H1 (cell line): ENCODE measurements at regions not wholly inside any gene's neighbourhood (a gene's known extent, or its start where the extent isn't known, plus 50 kb on each side); places are given as distances from the start of the nearest gene placed in this dataset.
A peak's percentile ranks its signal among the peaks of the same experiment; 100 is the strongest.

Experiments used
- CTCF ChIA-PET: fragments of 300-600 bp; sonication (Branson Sonifier 250); formaldehyde crosslinking; loops from one replicate; lab custom pipeline; 2021; ENCODE audit not compliant: partially characterized antibody; lab: Charles Lee
- POLR2A ChIA-PET: fragments of 300-600 bp; sonication (Branson Sonifier 250); formaldehyde crosslinking; loops from one replicate; lab custom pipeline; 2021; ENCODE audit warnings: inconsistent platforms; ENCODE audit not compliant: partially characterized antibody; lab: Charles Lee
- DNase-seq, 2 experiments: peaks; one replicate each; pipeline versions ENCODE4 v3.0.0 to v3.0.0-alpha.2; 2010 to 2022; ENCODE audit warnings: low spot score in 2 of 2, low read depth in 1 of 2, mixed read lengths in 1 of 2
- FAIRE-seq: peaks from 2 replicates; lab custom pipeline; 2011; peaks lifted over from hg19 to GRCh38; lab: Jason Lieb, UNC
- H2AFZ ChIP-seq: 2 replicates; pipeline ENCODE4 v1.8.1; 2012; ENCODE audit warnings: low read length, inconsistent platforms
- H2AK5ac ChIP-seq: 2 replicates; pipeline ENCODE4 v1.6.1; 2013; ENCODE audit warnings: low read depth, low read length
- H2BK120ac ChIP-seq: replicated peaks from 2 replicates; pipeline ENCODE3; 2013; ENCODE audit warnings: low read depth, low read length, inconsistent platforms
- H2BK12ac ChIP-seq: 2 replicates; pipeline ENCODE4 v1.6.1; 2013; ENCODE audit warnings: low read depth, low read length
- H2BK15ac ChIP-seq: 2 replicates; pipeline ENCODE4 v1.6.1; 2013; ENCODE audit warnings: low read length
- H2BK20ac ChIP-seq: 2 replicates; pipeline ENCODE4 v1.6.1; 2013; ENCODE audit warnings: low read length
- H2BK5ac ChIP-seq: 2 replicates; pipeline ENCODE4 v1.6.1; 2013; ENCODE audit warnings: low read depth, low read length
- H3K14ac ChIP-seq: 2 replicates; pipeline ENCODE4 v1.6.1; 2013; ENCODE audit warnings: inconsistent platforms; ENCODE audit not compliant: insufficient read length
- H3K18ac ChIP-seq: 2 replicates; pipeline ENCODE4 v1.6.1; 2013; ENCODE audit warnings: low read length; ENCODE audit errors: extremely low read depth
- H3K23ac ChIP-seq: 2 replicates; pipeline ENCODE4 v1.6.1; 2013; ENCODE audit warnings: inconsistent platforms; ENCODE audit not compliant: insufficient read length
- H3K23me2 ChIP-seq: 2 replicates; pipeline ENCODE4 v1.6.1; 2013; ENCODE audit warnings: low read depth, low read length
- H3K27ac ChIP-seq: 2 replicates; pipeline ENCODE4 v1.6.1; 2011; ENCODE audit warnings: low read depth, low read length, inconsistent platforms
- H3K27me3 ChIP-seq, 4 experiments: replicated peaks in 1 of 4; 1 replicate in 1 of 4; 2 replicates in 3 of 4; pipeline versions ENCODE4 v1.6.1 to v1.8.1; 2011 to 2013; ENCODE audit warnings: low read length in 3 of 4, mild to moderate bottlenecking in 3 of 4, inconsistent platforms in 2 of 4, mixed read lengths in 2 of 4, moderate library complexity in 1 of 4; ENCODE audit not compliant: control insufficient read depth in 3 of 4, insufficient read depth in 3 of 4; ENCODE audit errors: extremely low read depth in 1 of 4
- H3K36me3 ChIP-seq, 4 experiments: 2 replicates each; pipeline versions ENCODE4 v1.6.1 to v1.8.1; 2011 to 2013; ENCODE audit warnings: mild to moderate bottlenecking in 4 of 4, low read length in 3 of 4, moderate library complexity in 2 of 4, control low read depth in 1 of 4, inconsistent platforms in 1 of 4; ENCODE audit not compliant: insufficient read depth in 4 of 4, control insufficient read depth in 2 of 4
- H3K4ac ChIP-seq: replicated peaks from 2 replicates; pipeline ENCODE3; 2013; ENCODE audit warnings: low read length, low read depth, mixed read lengths, inconsistent platforms; ENCODE audit not compliant: insufficient read length
- H3K4me1 ChIP-seq, 4 experiments: replicated peaks in 1 of 4; 1 replicate in 1 of 4; 2 replicates in 3 of 4; pipeline versions ENCODE4 v1.6.1 to v1.8.1; 2011 to 2013; ENCODE audit warnings: low read length in 3 of 4, inconsistent platforms in 2 of 4, mixed read lengths in 1 of 4; ENCODE audit not compliant: insufficient read depth in 4 of 4, control insufficient read depth in 3 of 4
- H3K4me2 ChIP-seq, 2 experiments: 2 replicates each; pipeline versions ENCODE4 v1.6.1 to v1.8.1; 2011 to 2013; ENCODE audit warnings: low read depth in 2 of 2, low read length in 2 of 2, control low read depth in 1 of 2, inconsistent platforms in 1 of 2, mild to moderate bottlenecking in 1 of 2; ENCODE audit not compliant: insufficient read depth in 1 of 2
- H3K4me3 ChIP-seq, 4 experiments: fragments of 200-600, 300-600 bp in 1 of 4; sonication (generic), shearing (Covaris generic), sonication (Bioruptor Twin) in 1 of 4; 2 replicates each; pipeline versions ENCODE4 v1.5.1 to v1.8.1; 2011 to 2016; ENCODE audit warnings: low read length in 4 of 4, low read depth in 3 of 4, control low read depth in 2 of 4, inconsistent platforms in 2 of 4, mild to moderate bottlenecking in 2 of 4, mixed read lengths in 1 of 4, moderate library complexity in 1 of 4; ENCODE audit not compliant: insufficient read depth in 2 of 4; ENCODE audit errors: extremely low read depth in 1 of 4
- H3K56ac ChIP-seq: replicated peaks from 2 replicates; pipeline ENCODE3; 2013; ENCODE audit warnings: low read depth, mild to moderate bottlenecking, mixed read lengths, low read length, inconsistent platforms; ENCODE audit not compliant: insufficient read length
- H3K79me1 ChIP-seq: 2 replicates; pipeline ENCODE4 v1.6.1; 2013; ENCODE audit warnings: low read depth, low read length, control low read depth
- H3K79me2 ChIP-seq, 2 experiments: 2 replicates each; pipeline versions ENCODE4 v1.6.1 to v1.8.1; 2012 to 2013; ENCODE audit warnings: low read length in 2 of 2, mild to moderate bottlenecking in 2 of 2, inconsistent platforms in 1 of 2; ENCODE audit not compliant: insufficient read depth in 2 of 2, control insufficient read depth in 1 of 2
- H3K9ac ChIP-seq, 4 experiments: replicated peaks in 1 of 4; 1 replicate in 1 of 4; 2 replicates in 3 of 4; pipeline versions ENCODE4 v1.6.1 to v1.8.1; 2011 to 2013; ENCODE audit warnings: low read depth in 3 of 4, low read length in 3 of 4, control low read depth in 2 of 4, mild to moderate bottlenecking in 2 of 4, moderate library complexity in 2 of 4, inconsistent platforms in 1 of 4; ENCODE audit errors: extremely low read depth in 1 of 4
- H3K9me3 ChIP-seq, 2 experiments: 2 replicates each; pipeline versions ENCODE4 v1.6.1 to v1.8.1; 2012 to 2013; ENCODE audit warnings: mild to moderate bottlenecking in 2 of 2, moderate library complexity in 2 of 2, control low read depth in 1 of 2, inconsistent platforms in 1 of 2, low read depth in 1 of 2, low read length in 1 of 2, mixed read lengths in 1 of 2; ENCODE audit not compliant: insufficient read depth in 2 of 2
- H4K20me1 ChIP-seq, 2 experiments: replicated peaks in 1 of 2; 2 replicates each; pipeline versions ENCODE3 to v1.8.1; 2011 to 2013; ENCODE audit warnings: inconsistent platforms in 2 of 2, low read length in 2 of 2, mild to moderate bottlenecking in 1 of 2; ENCODE audit not compliant: insufficient read depth in 2 of 2, control insufficient read depth in 1 of 2
- H4K5ac ChIP-seq: 2 replicates; pipeline ENCODE4 v1.6.1; 2013; ENCODE audit warnings: low read length, low read depth, mixed read lengths, inconsistent platforms; ENCODE audit not compliant: insufficient read length
- H4K8ac ChIP-seq: 2 replicates; pipeline ENCODE4 v1.8.0; 2013; ENCODE audit warnings: mild to moderate bottlenecking, moderate library complexity, low read length, inconsistent platforms; ENCODE audit not compliant: insufficient read depth; ENCODE audit errors: extremely low read depth
- H4K91ac ChIP-seq: replicated peaks from 2 replicates; pipeline ENCODE3; 2013; ENCODE audit warnings: low read length, mixed read lengths, inconsistent platforms; ENCODE audit not compliant: insufficient read length
- BCL11A ChIP-seq, 2 experiments: IDR thresholded peaks; one replicate each; pipeline ENCODE4 v1.6.1; 2011; ENCODE audit warnings: low read depth in 2 of 2, low read length in 2 of 2, mild to moderate bottlenecking in 2 of 2
- BRCA1 ChIP-seq: IDR thresholded peaks from 2 replicates; pipeline ENCODE4 v1.6.1; 2012; ENCODE audit warnings: low read depth, low read length, improper control_type of control experiment
- CBX5 ChIP-seq: fragments of 300-800, 300-1000 bp; sonication (generic); IDR thresholded peaks from 2 replicates; pipeline ENCODE4 v1.7.1; 2016; ENCODE audit warnings: antibody characterized with exemption, low read length, low read depth
- CHD2 ChIP-seq: IDR thresholded peaks from 2 replicates; pipeline ENCODE4 v1.6.1; 2012; ENCODE audit warnings: low read length, improper control_type of control experiment
- HDAC2 ChIP-seq, 2 experiments: fragments of 300-600 bp in 1 of 2; sonication (generic) in 1 of 2; IDR thresholded peaks; 2 replicates each; pipeline ENCODE4 v1.6.1; 2011 to 2012; ENCODE audit warnings: low read depth in 2 of 2, low read length in 2 of 2, mild to moderate bottlenecking in 2 of 2, moderate library complexity in 2 of 2, borderline replicate concordance in 1 of 2, inconsistent platforms in 1 of 2
- MAFK ChIP-seq: IDR thresholded peaks from 2 replicates; pipeline ENCODE4 v1.6.1; 2012; ENCODE audit warnings: low read depth, mild to moderate bottlenecking, improper control_type of control experiment, low read length
- NANOG ChIP-seq: IDR thresholded peaks from 2 replicates; pipeline ENCODE4 v1.6.1; 2011; ENCODE audit warnings: low read length, low read depth, mild to moderate bottlenecking, inconsistent platforms; ENCODE audit not compliant: insufficient read depth, poor library complexity, severe bottlenecking
- RBBP5 ChIP-seq: IDR thresholded peaks from 2 replicates; pipeline ENCODE4 v1.7.1; 2012; ENCODE audit warnings: low read depth, mild to moderate bottlenecking, inconsistent platforms, low read length, moderate library complexity, borderline replicate concordance
- RXRA ChIP-seq: IDR thresholded peaks from 2 replicates; pipeline ENCODE4 v1.6.1; 2011; ENCODE audit warnings: low read depth, mild to moderate bottlenecking, low read length, moderate library complexity; ENCODE audit not compliant: insufficient read depth
- SP2 ChIP-seq: IDR thresholded peaks from 2 replicates; pipeline ENCODE4 v1.6.1; 2012; ENCODE audit warnings: mild to moderate bottlenecking, low read length, inconsistent platforms
- TAF1 ChIP-seq: IDR thresholded peaks from 2 replicates; pipeline ENCODE4 v1.6.1; 2011; ENCODE audit warnings: mild to moderate bottlenecking, low read depth, low read length
- WGBS, 2 experiments: shearing (Covaris generic) in 1 of 2; methylation state at CpG; one replicate each; pipeline versions ENCODE4 v1.1.6 to v1.1.7; 2013 to 2015; ENCODE audit warnings: low lambda C conversion rate in 2 of 2, mixed read lengths in 2 of 2, inconsistent platforms in 1 of 2, low coverage in 1 of 2, missing lambda C conversion rate in 1 of 2; ENCODE audit not compliant: insufficient replicate concordance in 2 of 2, insufficient coverage in 1 of 2, insufficient read length in 1 of 2; ENCODE audit errors: extremely low coverage in 1 of 2, missing lambda C conversion rate in 1 of 2; 5-methylcytosine and 5-hydroxymethylcytosine counted together
- TF ChIP-seq, protein P1 (sequence below): IDR thresholded peaks from 2 replicates; pipeline ENCODE4 v1.6.1; 2011; ENCODE audit warnings: low read length, improper control_type of control experiment
- TF ChIP-seq, protein P2 (sequence below): IDR thresholded peaks from 2 replicates; pipeline ENCODE4 v1.6.1; 2012; ENCODE audit warnings: inconsistent platforms

DNA sequence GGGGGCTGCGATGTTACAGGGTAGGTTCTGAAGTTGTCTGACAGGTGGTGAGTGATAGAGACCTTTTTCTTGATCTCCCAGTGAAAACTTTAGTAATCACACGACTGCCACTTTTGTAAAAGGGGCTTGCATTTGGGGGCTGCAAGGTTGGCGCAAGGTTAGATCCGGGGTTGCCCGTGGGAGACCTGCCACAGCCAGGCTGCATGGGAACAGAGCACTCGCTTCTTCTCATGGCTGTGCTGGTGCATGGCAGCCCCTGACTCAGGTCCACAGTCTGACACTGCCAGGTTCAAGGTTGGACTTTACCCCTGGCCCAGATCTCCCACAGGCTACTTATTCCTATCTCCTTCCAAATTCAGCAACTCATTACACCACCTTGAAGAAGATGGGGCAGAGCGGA is 1190.4 kb downstream of the UQCRFS1 start:
- Histone ChIP-seq H4K5ac (no peak overlapping the region), H2BK15ac (no peak overlapping the region), H3K4me1 (peaks cover 0 to 6% (median 2%) of the 10 kb centered on the region in 4 experiments; a peak in 2 of 7 replicates), H4K8ac (no peak overlapping the region), H3K4me2 (no peak overlapping the region), H2BK20ac (peak overlapping the region; percentile 52; the same call in 1 of the 2 replicates), H3K27ac (no peak overlapping the region), H4K20me1 (no peaks in the 10 kb centered on the region), H4K91ac (no peak overlapping the region), H2BK12ac (no peak overlapping the region), H3K4me3 (no peak overlapping the region), H3K27me3 (no peaks in the 10 kb centered on the region; a peak in 1 of 7 replicates), H2AK5ac (no peak overlapping the region), H2AFZ (no peak overlapping the region), H3K9me3 (no peaks in the 10 kb centered on the region), H3K23me2 (no peaks in the 10 kb centered on the region), H3K14ac (no peak overlapping the region), H3K79me2 (no peaks in the 10 kb centered on the region), H3K9ac (no peak overlapping the region), H2BK5ac (no peak overlapping the region), H3K36me3 (no peaks in the 10 kb centered on the region), H3K79me1 (no peaks in the 10 kb centered on the region), H2BK120ac (no peak overlapping the region), H3K23ac (no peak overlapping the region), H3K56ac (no peak overlapping the region), H3K18ac (no peak overlapping the region), H3K4ac (no peak overlapping the region)
- WGBS, 2 experiments: 92% methylated on average over 7 of the region's 7 CpGs; no CpG with 5 or more reads in 1 of the 2 experiments
- POLR2A ChIA-PET: no interaction called here
- no peak for DNase-seq
- CTCF ChIA-PET: interaction anchor here (0.6 to 1.1 kb wide), 4 partner anchors 9 to 195 kb away, joined by 3 to 5 read pairs (median 4); no protein-coding TSS in a partner anchor
- no peak for FAIRE-seq
- no peak for TF ChIP-seq MAFK
- no peak for TF ChIP-seq BRCA1
- TF ChIP-seq SP2: no peak
- TF ChIP-seq RXRA: no peak
- TF ChIP-seq CHD2: no peak
- TF ChIP-seq HDAC2 (IDR thresholded peaks at IDR 0.05; ENCODE audit: borderline replicate concordance in 1 of 2, low read depth in 2 of 2, low read length in 2 of 2): no peak
- TF ChIP-seq RBBP5: no peak
- TF ChIP-seq NANOG: no peak
- TF ChIP-seq, protein P1, sequence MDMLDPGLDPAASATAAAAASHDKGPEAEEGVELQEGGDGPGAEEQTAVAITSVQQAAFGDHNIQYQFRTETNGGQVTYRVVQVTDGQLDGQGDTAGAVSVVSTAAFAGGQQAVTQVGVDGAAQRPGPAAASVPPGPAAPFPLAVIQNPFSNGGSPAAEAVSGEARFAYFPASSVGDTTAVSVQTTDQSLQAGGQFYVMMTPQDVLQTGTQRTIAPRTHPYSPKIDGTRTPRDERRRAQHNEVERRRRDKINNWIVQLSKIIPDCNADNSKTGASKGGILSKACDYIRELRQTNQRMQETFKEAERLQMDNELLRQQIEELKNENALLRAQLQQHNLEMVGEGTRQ: no peak
- no peak for TF ChIP-seq CBX5
- no peak for TF ChIP-seq BCL11A (IDR thresholded peaks at IDR 0.05; ENCODE audit: low read depth in 2 of 2, low read length in 2 of 2)
- TF ChIP-seq TAF1: no peak
- TF ChIP-seq, protein P2, sequence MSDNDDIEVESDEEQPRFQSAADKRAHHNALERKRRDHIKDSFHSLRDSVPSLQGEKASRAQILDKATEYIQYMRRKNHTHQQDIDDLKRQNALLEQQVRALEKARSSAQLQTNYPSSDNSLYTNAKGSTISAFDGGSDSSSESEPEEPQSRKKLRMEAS: no peak
